IPS DF 19.7 (cell line): ENCODE measurements at regions not wholly inside any gene's neighbourhood (a gene's known extent, or its start where the extent isn't known, plus 50 kb on each side); places are given as distances from the start of the nearest gene placed in this dataset.
A peak's percentile ranks its signal among the peaks of the same experiment; 100 is the strongest.
"Not testable (repeated sequence)": the region's sequence is repeated elsewhere in the genome, so short reads cannot be mapped to it uniquely, and the experiment has no call there.

Experiments used
- DNase-seq: peaks from one replicate; pipeline ENCODE4 v3.0.0-alpha.2; 2013; ENCODE audit warnings: low read depth, low spot score

GRCh38 chr11:98630736-98631135 is 390.0 kb upstream of the CNTN5 start:
- no peak for DNase-seq

GRCh38 chr11:98657711-98658110 is 363.0 kb upstream of the CNTN5 start:
- no peak for DNase-seq

- DNase-seq = no peak
These were observed 361.3 kb upstream of the CNTN5 start for GRCh38 chr11:98659431-98659830.

- DNase-seq = no peak
These were observed 346.4 kb upstream of the CNTN5 start for GRCh38 chr11:98674390-98674789.

- DNase-seq = peak; percentile 48
These were observed 341.1 kb upstream of the CNTN5 start for GRCh38 chr11:98679673-98680072.

GRCh38 chr11:98701541-98701940 is 319.2 kb upstream of the CNTN5 start:
- DNase-seq = no peak

- DNase-seq = no peak
These were observed 316.8 kb upstream of the CNTN5 start for GRCh38 chr11:98703779-98704556.

- DNase-seq = no peak
These were observed 310.7 kb upstream of the CNTN5 start for GRCh38 chr11:98710026-98710425.

GRCh38 chr11:98710986-98711385 is 309.8 kb upstream of the CNTN5 start:
- DNase-seq = no peak

GRCh38 chr11:98720951-98721350 is 299.8 kb upstream of the CNTN5 start:
- DNase-seq = no peak

- no peak for DNase-seq
These were observed 295.3 kb upstream of the CNTN5 start for GRCh38 chr11:98725471-98725870.

GRCh38 chr11:98728421-98728820 is 292.3 kb upstream of the CNTN5 start:
- no peak for DNase-seq

GRCh38 chr11:98729118-98729517 is 291.6 kb upstream of the CNTN5 start:
- no peak for DNase-seq

GRCh38 chr11:98732947-98733346 is 287.8 kb upstream of the CNTN5 start:
- no peak for DNase-seq

- not testable (repeated sequence) for DNase-seq
These were observed 287.4 kb upstream of the CNTN5 start for GRCh38 chr11:98733378-98733777.

- no peak for DNase-seq
These were observed 286.1 kb upstream of the CNTN5 start for GRCh38 chr11:98734686-98735085.

GRCh38 chr11:98736833-98737232 is 283.9 kb upstream of the CNTN5 start:
- no peak for DNase-seq

- DNase-seq = no peak
These were observed 280.4 kb upstream of the CNTN5 start for GRCh38 chr11:98740321-98740720.

GRCh38 chr11:98763446-98763845 is 257.3 kb upstream of the CNTN5 start:
- not testable (repeated sequence) for DNase-seq

GRCh38 chr11:98766903-98767302 is 253.8 kb upstream of the CNTN5 start:
- DNase-seq = no peak

GRCh38 chr11:98770046-98770445 is 250.7 kb upstream of the CNTN5 start:
- DNase-seq = not testable (repeated sequence)

- DNase-seq = no peak
These were observed 249.0 kb upstream of the CNTN5 start for GRCh38 chr11:98771791-98772190.

GRCh38 chr11:98772893-98773292 is 247.9 kb upstream of the CNTN5 start:
- no peak for DNase-seq

- no peak for DNase-seq
These were observed 227.5 kb upstream of the CNTN5 start for GRCh38 chr11:98793276-98793675.
